CD4-positive, alpha-beta memory T cell (primary cell): ENCODE measurements at regions not wholly inside any gene's neighbourhood (a gene's known extent, or its start where the extent isn't known, plus 50 kb on each side); places are given as distances from the start of the nearest gene placed in this dataset.

Source experiments
- CTCF ChIA-PET: fragments of 350-600 bp; sonication (Branson Sonifier 250); formaldehyde crosslinking; loops from one replicate; lab custom pipeline; 2021; ENCODE audit warnings: inconsistent platforms; ENCODE audit not compliant: partially characterized antibody; lab: Charles Lee
- POLR2A ChIA-PET: fragments of 350-600 bp; sonication (Branson Sonifier 250); formaldehyde crosslinking; loops from one replicate; lab custom pipeline; 2021; ENCODE audit not compliant: partially characterized antibody; lab: Charles Lee
- DNase-seq, 5 donors: peaks; one replicate each; pipeline versions ENCODE4 v3.0.0 to v3.0.0-alpha.2; 2020 to 2022; ENCODE audit warnings: mixed read lengths in 1 of 5
- H3K27ac ChIP-seq: one replicate; pipeline ENCODE4 v1.7.0; 2013; ENCODE audit warnings: low read depth, low read length
- H3K27me3 ChIP-seq: 2 replicates; pipeline ENCODE4 v1.7.0; 2013; ENCODE audit warnings: mild to moderate bottlenecking, low read length, moderate library complexity; ENCODE audit not compliant: insufficient read depth
- H3K36me3 ChIP-seq: 2 replicates; pipeline ENCODE4 v1.7.0; 2013; ENCODE audit warnings: mild to moderate bottlenecking, low read length, moderate library complexity; ENCODE audit not compliant: insufficient read depth
- H3K4me1 ChIP-seq: 2 replicates; pipeline ENCODE4 v1.7.0; 2013; ENCODE audit warnings: mild to moderate bottlenecking, low read length, moderate library complexity; ENCODE audit not compliant: insufficient read depth
- H3K4me3 ChIP-seq, 2 donors: one replicate each; pipeline ENCODE4 v1.7.0; 2013; ENCODE audit warnings: low read length in 2 of 2, mild to moderate bottlenecking in 1 of 2
- H3K9me3 ChIP-seq, 2 donors: one replicate each; pipeline ENCODE4 v1.7.0; 2013; ENCODE audit warnings: low read length in 2 of 2, control low read depth in 1 of 2; ENCODE audit not compliant: control insufficient read depth in 1 of 2
- H3K27ac Mint-ChIP-seq, 7 donors: one replicate each; pipeline ENCODE4 v1.8.0; 2020 to 2021; ENCODE audit warnings: mixed read lengths in 7 of 7, mild to moderate bottlenecking in 6 of 7, inconsistent platforms in 3 of 7, moderate library complexity in 3 of 7
- H3K27me3 Mint-ChIP-seq, 2 donors: one replicate each; pipeline ENCODE4 v1.8.0; 2020 to 2021; ENCODE audit warnings: mixed read lengths in 2 of 2
- H3K36me3 Mint-ChIP-seq, 2 donors: one replicate each; pipeline ENCODE4 v1.8.0; 2020 to 2021; ENCODE audit warnings: mixed read lengths in 2 of 2, inconsistent platforms in 1 of 2, mild to moderate bottlenecking in 1 of 2
- H3K4me1 Mint-ChIP-seq, 4 donors: one replicate each; pipeline ENCODE4 v1.8.0; 2020 to 2021; ENCODE audit warnings: mixed read lengths in 4 of 4, mild to moderate bottlenecking in 1 of 4
- H3K4me3 Mint-ChIP-seq, 8 donors: one replicate each; pipeline ENCODE4 v1.8.0; 2020 to 2021; ENCODE audit warnings: mixed read lengths in 8 of 8, mild to moderate bottlenecking in 7 of 8, moderate library complexity in 6 of 8, inconsistent platforms in 3 of 8
- H3K9me3 Mint-ChIP-seq, 8 donors: one replicate each; pipeline ENCODE4 v1.8.0; 2020 to 2021; ENCODE audit warnings: mixed read lengths in 8 of 8, mild to moderate bottlenecking in 5 of 8, inconsistent platforms in 3 of 8, moderate library complexity in 1 of 8
- intact Hi-C: fragments of 100-400 bp; cut with micrococcal nuclease; formaldehyde crosslinking; loops from one replicate; pipeline ENCODE4 v1.15.1; 2023

GRCh38 chr18:25659541-25659940 lies 307.6 kb upstream of the ZNF521 start:
- CTCF ChIA-PET = no interaction called here
- Histone ChIP-seq H3K36me3 (no peaks in the 10 kb centered on the region), H3K4me1 (no peaks in the 10 kb centered on the region), H3K27me3 (no peaks in the 10 kb centered on the region), H3K4me3 (no peak overlapping the region), H3K27ac (no peak overlapping the region), H3K9me3 (no peaks in the 10 kb centered on the region)
- intact Hi-C loops = no loop called here
- DNase-seq = no peak
- Mint-ChIP-seq H3K4me3 (no peak overlapping the region), H3K36me3 (no peaks in the 10 kb centered on the region), H3K4me1 (no peaks in the 10 kb centered on the region), H3K27ac (no peak overlapping the region), H3K27me3 (peaks cover 0 to 2% of the 10 kb centered on the region in 2 donors), H3K9me3 (peaks cover 0 to 7% (median 3%) of the 10 kb centered on the region in 8 donors)
- POLR2A ChIA-PET = no interaction called here

- Mint-ChIP-seq H3K9me3 (peaks cover 0 to 9% (median 3%) of the 10 kb centered on the region in 8 donors), H3K27me3 (peaks cover 0 to 2% of the 10 kb centered on the region in 2 donors), H3K4me3 (no peak overlapping the region), H3K36me3 (no peaks in the 10 kb centered on the region), H3K4me1 (no peaks in the 10 kb centered on the region), H3K27ac (no peak overlapping the region)
- H3K27ac ChIP-seq = no peak overlapping the region
- no peaks in the 10 kb centered on the region for H3K36me3 ChIP-seq
- no peaks in the 10 kb centered on the region for H3K9me3 ChIP-seq
- intact Hi-C loops = no loop called here
- no peak overlapping the region for H3K4me3 ChIP-seq
- H3K27me3 ChIP-seq = no peaks in the 10 kb centered on the region
- H3K4me1 ChIP-seq = no peaks in the 10 kb centered on the region
- ChIA-PET CTCF (no interaction called here), POLR2A (no interaction called here)
- DNase-seq = no peak
Measured at GRCh38 chr18:25658476-25658875, 306.5 kb upstream of the ZNF521 start.

DNA sequence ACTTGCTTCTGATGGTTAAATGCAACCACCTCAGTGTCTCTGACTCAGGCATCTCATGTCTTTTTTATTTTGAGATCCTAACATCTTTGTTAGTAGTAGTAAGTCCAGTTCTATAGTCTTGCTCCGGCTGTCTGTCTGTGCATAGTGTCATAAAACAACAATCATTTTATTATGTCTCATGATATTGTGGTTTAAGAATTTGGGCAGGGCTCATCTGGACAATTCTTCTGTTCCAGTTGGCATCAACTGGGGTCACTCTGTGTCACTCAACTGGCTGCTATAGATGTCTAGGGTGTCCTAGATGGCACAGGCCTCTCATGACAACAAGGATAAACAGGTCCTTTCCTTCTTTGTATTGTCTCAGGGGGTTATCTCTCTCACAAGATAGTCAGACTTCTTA lies 299.6 kb upstream of the ZNF521 start:
- no peak overlapping the region for H3K4me3 Mint-ChIP-seq
- no peak for DNase-seq
- H3K4me3 ChIP-seq = no peak overlapping the region
- ChIA-PET POLR2A (no interaction called here), CTCF (no interaction called here)
- no peaks in the 10 kb centered on the region for H3K27me3 Mint-ChIP-seq
- H3K9me3 ChIP-seq = no peaks in the 10 kb centered on the region
- no peaks in the 10 kb centered on the region for H3K36me3 Mint-ChIP-seq
- no peak overlapping the region for H3K27ac ChIP-seq
- H3K9me3 Mint-ChIP-seq = peaks cover 0 to 9% (median 6%) of the 10 kb centered on the region in 8 donors
- no peaks in the 10 kb centered on the region for H3K4me1 ChIP-seq
- H3K27me3 ChIP-seq = no peaks in the 10 kb centered on the region
- H3K4me1 Mint-ChIP-seq = no peaks in the 10 kb centered on the region
- H3K36me3 ChIP-seq = no peaks in the 10 kb centered on the region
- H3K27ac Mint-ChIP-seq = no peak overlapping the region
- intact Hi-C loops = no loop called here

GRCh38 chr18:25650201-25650941 lies 298.4 kb upstream of the ZNF521 start:
- Mint-ChIP-seq H3K4me1 (no peaks in the 10 kb centered on the region), H3K27me3 (no peaks in the 10 kb centered on the region), H3K36me3 (no peaks in the 10 kb centered on the region), H3K27ac (no peak overlapping the region), H3K4me3 (no peak overlapping the region), H3K9me3 (peaks cover 0 to 13% (median 4%) of the 10 kb centered on the region in 8 donors)
- intact Hi-C loops = no loop called here
- no peaks in the 10 kb centered on the region for H3K4me1 ChIP-seq
- H3K36me3 ChIP-seq = no peaks in the 10 kb centered on the region
- H3K27me3 ChIP-seq = no peaks in the 10 kb centered on the region
- DNase-seq = no peak
- ChIA-PET CTCF (no interaction called here), POLR2A (no interaction called here)
- no peaks in the 10 kb centered on the region for H3K9me3 ChIP-seq
- no peak overlapping the region for H3K27ac ChIP-seq
- H3K4me3 ChIP-seq = no peak overlapping the region

- no peak overlapping the region for H3K27ac ChIP-seq
- Mint-ChIP-seq H3K4me1 (no peaks in the 10 kb centered on the region), H3K9me3 (peaks cover 0 to 17% (median 0%) of the 10 kb centered on the region in 8 donors), H3K36me3 (no peaks in the 10 kb centered on the region), H3K27ac (no peak overlapping the region), H3K27me3 (no peaks in the 10 kb centered on the region), H3K4me3 (no peak overlapping the region)
- H3K36me3 ChIP-seq = no peaks in the 10 kb centered on the region
- H3K4me1 ChIP-seq = no peaks in the 10 kb centered on the region
- no peaks in the 10 kb centered on the region for H3K9me3 ChIP-seq
- ChIA-PET POLR2A (no interaction called here), CTCF (no interaction called here)
- no peak for DNase-seq
- intact Hi-C loops = no loop called here
- H3K4me3 ChIP-seq = no peak overlapping the region
- H3K27me3 ChIP-seq = no peaks in the 10 kb centered on the region
Measured at GRCh38 chr18:25648716-25649260, 296.8 kb upstream of the ZNF521 start.

DNA sequence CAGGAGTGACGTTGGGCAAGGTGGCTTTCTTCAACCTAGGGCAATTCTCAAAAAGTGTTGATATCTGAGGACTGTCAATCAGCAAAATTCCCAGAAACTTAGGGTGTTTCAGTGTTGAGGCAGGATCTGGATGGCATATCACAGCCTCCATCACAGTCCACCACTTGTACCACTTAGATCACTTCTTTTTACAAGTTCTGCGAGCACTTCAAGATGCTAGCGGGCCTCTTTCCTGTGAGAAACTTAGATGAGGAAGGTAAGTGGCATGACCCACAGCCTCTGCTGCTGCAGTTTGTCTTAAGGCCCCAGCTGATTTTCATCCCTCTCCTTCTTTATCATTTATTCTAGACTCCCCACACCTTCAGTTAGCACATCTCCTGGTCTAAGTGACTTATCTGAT lies 295.4 kb upstream of the ZNF521 start:
- no peak for DNase-seq
- Histone ChIP-seq H3K27me3 (no peaks in the 10 kb centered on the region), H3K4me3 (no peak overlapping the region), H3K4me1 (no peaks in the 10 kb centered on the region), H3K27ac (no peak overlapping the region), H3K9me3 (no peaks in the 10 kb centered on the region), H3K36me3 (no peaks in the 10 kb centered on the region)
- H3K4me1 Mint-ChIP-seq = no peaks in the 10 kb centered on the region
- ChIA-PET CTCF (no interaction called here), POLR2A (no interaction called here)
- H3K27ac Mint-ChIP-seq = no peak overlapping the region
- peaks cover 0 to 14% (median 0%) of the 10 kb centered on the region in 8 donors for H3K9me3 Mint-ChIP-seq
- H3K27me3 Mint-ChIP-seq = no peaks in the 10 kb centered on the region
- intact Hi-C loops = no loop called here
- H3K4me3 Mint-ChIP-seq = no peak overlapping the region
- H3K36me3 Mint-ChIP-seq = no peaks in the 10 kb centered on the region

GRCh38 chr18:25646971-25647370 lies 295.0 kb upstream of the ZNF521 start:
- Histone ChIP-seq H3K4me1 (no peaks in the 10 kb centered on the region), H3K9me3 (no peaks in the 10 kb centered on the region), H3K4me3 (no peak overlapping the region), H3K27me3 (no peaks in the 10 kb centered on the region), H3K36me3 (no peaks in the 10 kb centered on the region), H3K27ac (no peak overlapping the region)
- Mint-ChIP-seq H3K4me3 (no peak overlapping the region), H3K27me3 (no peaks in the 10 kb centered on the region), H3K27ac (no peak overlapping the region), H3K4me1 (no peaks in the 10 kb centered on the region), H3K9me3 (peaks cover 0 to 14% (median 0%) of the 10 kb centered on the region in 8 donors), H3K36me3 (no peaks in the 10 kb centered on the region)
- DNase-seq = no peak
- ChIA-PET CTCF (no interaction called here), POLR2A (no interaction called here)
- intact Hi-C loops = no loop called here
